A673 (cell line): ENCODE measurements at regions not wholly inside any gene's neighbourhood (a gene's known extent, or its start where the extent isn't known, plus 50 kb on each side); places are given as distances from the start of the nearest gene placed in this dataset.

Experiments used
- EZH2 ChIP-seq: fragments of 200-600 bp; sonication (generic); IDR thresholded peaks from 2 replicates; pipeline ENCODE4 v1.6.1; 2017; ENCODE audit warnings: borderline replicate concordance, low read depth, mild to moderate bottlenecking, mixed read lengths, antibody characterized with exemption, low read length; ENCODE audit not compliant: poor library complexity, severe bottlenecking
- TF ChIP-seq, protein P1 (sequence below): fragments of 300-800, 200-600 bp; sonication (generic); conservative IDR thresholded peaks from 2 replicates; pipeline ENCODE4 v1.5.1; 2017; ENCODE audit warnings: low read depth, mild to moderate bottlenecking, antibody characterized with exemption, low read length, moderate library complexity, mixed read lengths

- TF ChIP-seq, protein P1, sequence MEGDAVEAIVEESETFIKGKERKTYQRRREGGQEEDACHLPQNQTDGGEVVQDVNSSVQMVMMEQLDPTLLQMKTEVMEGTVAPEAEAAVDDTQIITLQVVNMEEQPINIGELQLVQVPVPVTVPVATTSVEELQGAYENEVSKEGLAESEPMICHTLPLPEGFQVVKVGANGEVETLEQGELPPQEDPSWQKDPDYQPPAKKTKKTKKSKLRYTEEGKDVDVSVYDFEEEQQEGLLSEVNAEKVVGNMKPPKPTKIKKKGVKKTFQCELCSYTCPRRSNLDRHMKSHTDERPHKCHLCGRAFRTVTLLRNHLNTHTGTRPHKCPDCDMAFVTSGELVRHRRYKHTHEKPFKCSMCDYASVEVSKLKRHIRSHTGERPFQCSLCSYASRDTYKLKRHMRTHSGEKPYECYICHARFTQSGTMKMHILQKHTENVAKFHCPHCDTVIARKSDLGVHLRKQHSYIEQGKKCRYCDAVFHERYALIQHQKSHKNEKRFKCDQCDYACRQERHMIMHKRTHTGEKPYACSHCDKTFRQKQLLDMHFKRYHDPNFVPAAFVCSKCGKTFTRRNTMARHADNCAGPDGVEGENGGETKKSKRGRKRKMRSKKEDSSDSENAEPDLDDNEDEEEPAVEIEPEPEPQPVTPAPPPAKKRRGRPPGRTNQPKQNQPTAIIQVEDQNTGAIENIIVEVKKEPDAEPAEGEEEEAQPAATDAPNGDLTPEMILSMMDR: no peak
- no peak for TF ChIP-seq EZH2
These were observed 64.9 kb upstream of the OPCML start for GRCh38 chr11:133597236-133597635.
